Posterior vena cava (tissue), 2 donors: ENCODE measurements at regions not wholly inside any gene's neighbourhood (a gene's known extent, or its start where the extent isn't known, plus 50 kb on each side); places are given as distances from the start of the nearest gene placed in this dataset.

Experiments used
- DNase-seq: peaks from one replicate; pipeline ENCODE4 v3.0.0-alpha.2; 2020; ENCODE audit warnings: low spot score
- intact Hi-C, 2 donors: fragments of 100-400 bp; cut with DNase I; formaldehyde crosslinking; loops; one replicate each; pipeline versions ENCODE4 v1.14.1 to v1.14.2; 2022 to 2023
- donor health status: DM: yes; HTN: yes; CAD: no.
- donor health status: DM: yes; HTN: yes; CAD: no.

- DNase-seq: no peak
- intact Hi-C loops: no loop called here
Observed at GRCh38 chr2:226657340-226658053, 142.1 kb downstream of the IRS1 start.

DNA sequence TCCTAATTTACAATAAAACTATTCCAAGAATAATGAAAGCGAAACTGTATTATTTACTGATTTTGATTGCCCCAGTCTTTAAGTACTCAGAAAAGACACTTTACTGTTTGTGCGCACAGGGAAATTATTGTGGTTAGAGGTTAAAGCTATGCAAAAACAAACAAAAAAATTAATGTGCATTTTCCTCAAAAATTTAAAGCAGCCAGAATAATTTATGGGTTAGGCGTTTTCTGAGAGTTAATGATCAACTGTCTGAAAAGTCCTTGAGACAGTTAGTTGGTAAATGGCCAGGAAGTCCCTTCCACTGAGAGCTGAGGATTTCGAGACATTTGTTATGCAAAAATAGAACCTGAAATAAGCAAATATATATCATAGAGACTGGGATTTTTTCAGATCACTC, 143.3 kb downstream of the IRS1 start:
- DNase-seq: no peak
- intact Hi-C loops: no loop called here

GRCh38 chr2:226655871-226656270, 143.7 kb downstream of the IRS1 start:
- DNase-seq: no peak
- intact Hi-C loops: no loop called here

- intact Hi-C loops: no loop called here
- DNase-seq: no peak
Observed at GRCh38 chr2:226652983-226653765, 146.4 kb downstream of the IRS1 start.

DNA sequence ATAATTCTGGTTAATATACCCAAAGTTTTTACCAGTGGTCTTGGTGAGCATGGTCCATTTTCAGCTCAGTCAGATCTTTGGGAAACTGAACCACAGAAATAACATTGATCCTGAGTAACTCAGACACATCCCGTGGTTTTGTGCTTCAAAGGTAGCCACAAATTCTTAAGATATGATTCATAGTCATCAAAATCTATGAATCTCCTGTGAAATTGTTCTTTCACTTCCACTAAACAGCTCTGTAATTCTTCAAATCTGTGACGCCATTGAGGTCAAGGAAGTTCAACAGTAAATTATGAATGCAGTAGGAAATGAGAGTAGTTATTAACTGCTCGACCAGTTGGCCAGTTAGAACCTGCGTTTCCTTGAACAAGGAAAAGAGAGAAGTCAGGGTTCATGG, 147.3 kb downstream of the IRS1 start:
- no peak for DNase-seq
- intact Hi-C loops: no loop called here

GRCh38 chr2:226649871-226650660, 149.6 kb downstream of the IRS1 start:
- DNase-seq: no peak
- intact Hi-C loops: no loop called here

DNA sequence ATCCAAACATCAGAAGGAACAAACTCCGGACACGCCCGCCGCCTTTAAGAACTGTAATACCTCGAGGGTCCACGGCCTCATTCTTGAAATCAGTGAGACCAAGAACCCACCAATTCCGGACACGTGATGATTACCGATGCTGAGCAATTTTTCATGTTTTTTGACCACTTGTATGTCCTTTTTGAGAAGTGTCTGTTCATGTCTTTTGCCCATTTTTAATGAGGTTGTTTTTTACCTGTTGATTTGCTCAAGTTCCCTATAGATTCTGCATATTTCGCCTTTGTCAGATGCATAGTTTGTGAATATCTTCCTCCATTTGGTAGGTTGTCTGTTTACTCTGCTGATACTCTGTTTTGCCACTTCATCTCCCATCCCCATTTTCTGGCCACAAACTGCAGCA, 150.4 kb downstream of the IRS1 start:
- no peak for DNase-seq

DNA sequence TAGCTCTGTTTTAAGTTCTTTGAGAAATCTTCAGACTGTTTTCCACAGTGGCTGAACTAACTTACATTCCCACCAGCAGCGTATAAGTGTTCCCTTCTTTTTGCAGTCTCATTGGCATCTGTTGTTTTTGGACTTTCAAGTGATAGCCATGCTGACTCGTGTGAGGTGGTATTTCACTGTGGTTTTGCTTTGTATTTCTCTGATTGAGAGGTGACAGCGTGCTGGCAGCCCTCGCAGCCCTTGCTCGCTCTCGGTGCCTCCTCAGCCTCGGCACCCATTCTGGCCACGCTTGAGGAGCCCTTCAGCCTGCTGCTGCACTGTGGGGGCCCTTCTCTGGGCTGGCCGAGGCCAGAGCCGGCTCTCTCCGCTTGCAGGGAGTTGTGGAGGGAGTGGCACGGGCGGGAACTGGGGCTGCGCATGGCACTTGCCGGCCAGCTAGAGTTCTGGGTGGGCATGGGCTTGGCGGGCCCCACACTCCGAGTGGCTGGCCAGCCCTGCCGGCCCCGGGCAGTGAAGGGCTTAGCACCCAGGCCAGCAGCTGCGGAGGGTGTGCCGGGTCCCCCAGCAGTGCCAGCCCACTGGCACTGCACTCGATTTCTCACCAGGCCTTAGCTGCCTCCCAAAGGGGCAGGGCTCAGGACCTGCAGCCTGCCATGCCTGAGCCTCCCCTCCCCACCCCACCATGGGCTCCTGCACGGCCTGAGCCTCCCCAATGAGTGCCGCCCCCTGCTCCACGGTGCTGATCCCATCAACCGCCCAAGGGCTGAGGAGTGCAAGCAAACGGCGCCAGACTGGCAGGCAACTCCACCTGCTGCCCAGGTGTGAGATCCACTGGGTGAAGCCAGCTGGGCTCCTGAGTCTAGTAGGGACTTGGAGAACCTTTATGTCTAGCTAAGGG, 151.8 kb downstream of the IRS1 start:
- intact Hi-C loops: no loop called here
- DNase-seq: no peak

More for the DNA sequence above, 150.4 kb downstream of the IRS1 start:
- intact Hi-C loops: no loop called here

GRCh38 chr2:226644399-226644865, 155.2 kb downstream of the IRS1 start:
- intact Hi-C loops: no loop called here
- DNase-seq: no peak

- intact Hi-C loops: no loop called here
- DNase-seq: no peak
Observed at GRCh38 chr2:226643946-226644282, 155.7 kb downstream of the IRS1 start.

GRCh38 chr2:226643030-226643945, 156.3 kb downstream of the IRS1 start:
- intact Hi-C loops: no loop called here
- DNase-seq: no peak

DNA sequence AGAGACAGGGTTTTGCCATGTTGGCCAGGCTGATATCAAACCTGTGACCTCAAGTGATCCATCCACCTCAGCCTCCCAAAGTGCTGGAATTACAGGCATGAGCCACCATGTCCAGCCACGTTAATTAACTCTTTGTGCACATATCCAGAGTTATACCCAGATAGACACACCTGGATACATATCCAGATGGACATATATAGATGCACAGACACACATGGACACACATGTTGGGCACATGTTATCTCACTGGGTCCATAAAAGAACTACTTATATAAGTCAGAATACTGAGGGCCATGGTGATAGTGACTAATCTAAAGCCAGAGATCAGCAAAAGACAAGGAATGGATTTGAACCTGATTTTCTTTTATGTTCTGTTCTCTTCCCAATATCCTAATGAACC, 158.6 kb downstream of the IRS1 start:
- intact Hi-C loops: no loop called here
- no peak for DNase-seq

DNA sequence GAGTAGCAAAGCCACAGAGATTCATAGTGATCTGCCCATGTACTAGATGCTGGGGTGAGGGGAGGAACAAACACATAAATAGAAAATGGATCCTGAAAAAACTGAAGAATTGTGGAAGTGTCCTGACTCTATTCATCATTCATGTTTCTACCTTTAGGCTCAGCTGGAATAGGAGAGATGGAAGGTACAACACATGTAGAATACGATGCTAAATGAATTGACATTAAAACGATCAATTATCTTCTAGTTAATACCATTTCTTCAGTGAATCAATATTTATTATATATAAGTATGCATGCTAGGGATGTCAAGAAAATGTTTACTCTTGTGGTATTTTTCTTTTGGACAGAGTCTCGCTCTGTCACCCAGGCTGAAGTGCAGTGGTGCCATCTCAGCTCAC, 159.1 kb downstream of the IRS1 start:
- DNase-seq: no peak
- intact Hi-C loops: no loop called here

- DNase-seq: no peak
- intact Hi-C loops: no loop called here
Observed at GRCh38 chr2:226639550-226639949, 160.1 kb downstream of the IRS1 start.

- intact Hi-C loops: no loop called here
- no peak for DNase-seq
Observed at GRCh38 chr2:226638576-226638975, 161.0 kb downstream of the IRS1 start.

DNA sequence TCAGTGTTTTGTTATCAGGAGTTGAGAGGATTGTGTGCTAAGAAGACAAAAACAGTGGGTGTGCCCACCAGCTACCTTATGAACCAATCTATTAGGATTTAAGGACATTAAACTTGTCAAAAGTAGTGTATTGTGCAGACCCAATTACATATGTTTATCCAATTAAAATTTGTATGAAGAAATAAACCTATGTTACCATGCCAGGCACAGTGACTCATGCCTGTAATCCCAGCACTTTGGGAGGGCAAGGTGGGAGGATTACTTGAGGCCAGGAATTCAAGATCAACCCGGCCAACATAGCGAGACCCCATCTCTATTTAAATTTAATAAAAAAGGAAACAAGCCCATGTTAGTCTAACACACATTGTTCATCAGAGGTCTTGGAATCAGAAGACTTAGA, 162.2 kb downstream of the IRS1 start:
- intact Hi-C loops: no loop called here
- no peak for DNase-seq

GRCh38 chr2:226636586-226636985, 163.0 kb downstream of the IRS1 start:
- intact Hi-C loops: no loop called here
- DNase-seq: no peak

- no peak for DNase-seq
- intact Hi-C loops: no loop called here
Observed at GRCh38 chr2:226634943-226635604, 164.5 kb downstream of the IRS1 start.
